GM18498 (cell line): ENCODE measurements at regions not wholly inside any gene's neighbourhood (a gene's known extent, or its start where the extent isn't known, plus 50 kb on each side); places are given as distances from the start of the nearest gene placed in this dataset.

Experiments used
- ATAC-seq: cut with Tn5 transposase; IDR thresholded peaks from one replicate; pipeline ENCODE4 v1.9.1; 2021; ENCODE audit warnings: mild to moderate bottlenecking, moderate library complexity; ENCODE audit not compliant: unreplicated experiment

DNA sequence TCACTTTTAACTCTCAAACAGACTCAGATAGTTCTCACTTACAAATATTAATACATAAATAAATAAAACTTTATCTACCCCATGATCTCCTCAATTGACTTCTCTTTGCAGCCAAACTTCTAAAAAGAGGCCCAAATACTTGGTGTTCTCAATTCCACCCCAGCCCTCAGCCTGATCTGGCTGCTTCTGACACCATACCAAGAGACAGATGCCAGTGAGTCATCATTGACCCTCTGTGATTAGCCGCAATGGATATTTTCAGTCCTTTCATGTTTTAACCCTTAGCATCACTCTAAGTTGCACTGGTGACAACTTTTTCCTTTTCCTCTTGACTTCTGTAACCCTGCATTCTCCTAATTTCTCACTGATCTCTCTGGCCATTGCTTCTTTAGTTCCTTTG, 184.1 kb upstream of the ARHGAP20 start:
- ATAC-seq: no peak

GRCh38 chr11:110894224-110894623, 182.0 kb upstream of the ARHGAP20 start:
- ATAC-seq: no peak

GRCh38 chr11:110892741-110893285, 180.6 kb upstream of the ARHGAP20 start:
- ATAC-seq: no peak

GRCh38 chr11:110891411-110891810, 179.2 kb upstream of the ARHGAP20 start:
- no peak for ATAC-seq

DNA sequence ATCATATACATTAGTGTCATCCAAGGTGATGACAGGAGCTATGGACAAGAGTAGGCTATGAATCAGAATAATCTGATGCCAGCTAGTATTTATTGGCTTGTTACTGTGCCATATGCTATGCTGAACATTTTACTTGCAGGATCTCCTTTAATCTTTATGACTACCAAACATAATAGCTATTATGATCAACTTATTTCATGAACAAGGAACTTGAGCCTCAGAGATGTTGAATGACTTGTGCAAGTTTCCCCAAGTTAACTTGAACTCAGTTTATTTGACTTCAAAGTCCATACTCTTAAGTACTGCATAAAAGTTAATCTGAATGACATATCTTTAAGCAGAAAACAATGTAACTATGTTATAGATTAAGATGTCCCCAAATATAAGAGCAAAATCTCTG, 178.8 kb upstream of the ARHGAP20 start:
- ATAC-seq: no peak

GRCh38 chr11:110886288-110886970, 174.2 kb upstream of the ARHGAP20 start:
- no peak for ATAC-seq

GRCh38 chr11:110883256-110883655, 171.0 kb upstream of the ARHGAP20 start:
- ATAC-seq: no peak

GRCh38 chr11:110878513-110878912, 166.3 kb upstream of the ARHGAP20 start:
- no peak for ATAC-seq

GRCh38 chr11:110874437-110875030, 162.3 kb upstream of the ARHGAP20 start:
- ATAC-seq: no peak

- no peak for ATAC-seq
Observed at GRCh38 chr11:110873975-110874374, 161.7 kb upstream of the ARHGAP20 start.

DNA sequence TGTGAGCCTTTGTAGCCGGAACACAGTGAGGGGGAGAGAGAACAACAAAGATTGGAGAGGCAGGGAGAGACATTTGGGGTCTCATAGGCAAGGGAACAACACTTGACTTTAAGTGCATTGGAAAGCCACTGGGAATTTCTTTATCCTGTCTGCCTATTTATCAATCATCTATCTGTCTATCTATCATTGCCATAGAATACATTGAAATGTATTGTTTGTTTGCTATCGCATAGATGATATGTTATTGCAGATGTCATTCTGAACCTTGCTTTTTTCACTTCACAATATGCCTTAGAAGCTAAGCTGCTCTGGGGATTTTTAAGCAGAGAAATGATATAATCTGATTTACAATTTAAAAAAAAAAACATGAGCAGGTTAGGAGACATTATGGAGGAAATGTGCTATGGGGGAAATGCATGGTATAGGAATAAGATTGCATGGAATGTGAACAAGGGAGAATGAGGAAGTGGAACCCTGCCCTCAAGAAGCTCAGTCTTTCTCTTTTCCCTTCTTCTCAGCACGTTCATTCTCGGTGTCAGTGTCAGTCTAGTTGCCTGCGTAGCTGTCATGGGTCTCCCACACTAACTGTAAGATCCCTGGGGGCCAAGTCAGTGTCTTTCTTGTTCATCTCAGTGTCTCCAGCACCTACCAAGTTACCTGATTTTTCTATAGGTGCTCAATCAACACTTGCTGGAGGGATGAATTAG, 158.7 kb upstream of the ARHGAP20 start:
- no peak for ATAC-seq

DNA sequence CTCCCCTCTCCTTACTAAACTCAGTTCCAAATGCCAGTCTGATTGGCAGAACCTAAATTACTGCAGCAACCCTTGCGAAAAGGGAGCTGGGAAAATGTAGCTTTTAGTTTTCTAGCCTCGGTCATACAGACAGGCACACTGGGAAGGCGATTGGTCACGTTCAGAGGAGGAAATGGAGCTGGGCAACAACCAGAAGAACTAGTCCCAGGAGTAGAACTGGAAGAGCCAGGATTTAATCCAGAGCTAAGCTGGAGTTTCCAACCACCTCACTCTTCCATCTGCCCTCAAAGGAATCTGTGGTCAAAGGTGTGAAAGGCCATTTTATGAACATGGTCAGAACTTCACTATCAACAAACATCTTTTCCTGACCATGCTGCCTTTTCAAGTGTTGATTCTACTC, 155.7 kb upstream of the ARHGAP20 start:
- no peak for ATAC-seq

DNA sequence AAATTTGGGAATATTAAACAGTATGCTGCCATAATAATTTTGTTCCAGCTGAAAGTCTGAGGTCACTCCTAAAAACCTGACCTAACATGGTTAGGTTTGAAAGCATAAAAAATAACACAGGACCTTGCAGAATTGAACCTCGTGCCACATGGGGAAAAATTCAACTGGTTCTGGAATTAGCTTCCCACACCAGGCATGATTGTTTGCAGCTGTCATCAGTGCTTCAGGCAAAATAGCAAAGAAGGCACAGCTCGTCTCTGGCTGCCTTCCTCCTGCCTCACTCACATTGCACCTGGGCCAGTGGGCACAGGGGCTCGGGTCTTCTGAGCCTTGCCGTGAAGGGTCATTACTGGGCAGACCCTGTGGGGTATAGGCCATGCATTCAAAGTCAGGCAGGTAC, 153.8 kb upstream of the ARHGAP20 start:
- ATAC-seq: no peak

DNA sequence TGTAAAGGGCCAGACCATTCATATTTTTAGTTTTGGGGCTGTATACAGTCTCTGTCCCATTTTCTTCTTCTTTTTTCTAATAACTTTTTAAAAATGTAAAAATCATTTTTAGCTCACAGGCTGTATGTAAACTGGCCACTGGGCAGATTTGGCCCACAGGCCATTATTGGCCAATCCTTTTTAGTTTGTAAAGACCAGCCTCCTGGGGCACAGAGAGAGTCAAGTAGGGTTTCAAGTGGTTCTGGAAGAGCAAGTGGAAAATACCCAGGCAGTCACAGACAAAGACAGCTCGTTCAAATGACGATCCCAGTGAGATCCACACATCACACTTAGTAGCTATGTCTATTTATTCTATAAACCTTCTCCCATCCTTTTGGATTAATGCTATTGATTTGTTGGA, 150.2 kb upstream of the ARHGAP20 start:
- no peak for ATAC-seq

- no peak for ATAC-seq
Observed at GRCh38 chr11:110860461-110860860, 148.2 kb upstream of the ARHGAP20 start.

DNA sequence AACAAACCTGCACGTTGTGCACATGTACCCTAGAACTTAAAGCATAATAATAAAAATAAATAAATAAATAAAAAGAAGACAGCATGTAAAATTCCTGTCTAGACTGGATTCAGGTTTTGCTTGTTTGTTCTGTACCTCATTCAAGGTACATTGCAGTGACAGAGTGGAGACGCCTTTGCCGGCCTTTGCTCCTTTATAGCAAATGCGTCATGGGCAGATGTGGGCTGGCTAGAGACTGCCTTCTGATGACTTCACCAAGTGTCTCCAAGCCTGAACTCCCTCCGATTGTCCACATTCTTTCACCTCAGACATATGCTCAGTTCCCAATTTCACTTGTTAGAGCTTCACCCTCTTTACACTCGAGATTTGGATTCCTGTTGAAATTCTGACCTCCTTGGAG, 147.8 kb upstream of the ARHGAP20 start:
- no peak for ATAC-seq

DNA sequence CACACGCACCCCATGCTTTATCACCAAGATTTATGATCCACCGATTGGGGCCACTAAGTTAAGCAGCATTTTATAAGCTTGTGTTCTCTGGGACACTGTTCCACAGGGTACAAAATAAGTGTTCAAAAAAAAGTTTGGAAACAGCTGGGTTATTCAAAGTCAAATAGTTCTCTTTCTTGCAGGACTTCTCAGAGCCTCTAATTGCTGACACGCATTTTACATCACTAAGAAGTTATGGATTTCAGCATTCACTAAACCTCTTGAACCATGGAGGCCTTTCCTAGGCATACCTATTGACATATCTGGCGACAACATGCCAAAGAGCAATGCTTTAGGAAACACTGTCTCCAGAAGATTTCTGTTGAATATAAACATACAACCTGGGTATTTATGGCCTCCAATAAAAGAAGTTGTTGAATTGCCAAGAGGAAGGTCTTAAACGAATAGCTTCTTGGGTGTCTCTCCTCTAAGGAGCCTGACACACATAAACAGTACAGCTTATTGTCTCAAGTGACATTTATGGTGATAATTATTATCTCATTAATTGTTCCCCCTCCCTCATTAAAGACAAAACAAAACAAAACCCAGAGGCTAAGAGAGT, 147.1 kb upstream of the ARHGAP20 start:
- ATAC-seq: no peak

DNA sequence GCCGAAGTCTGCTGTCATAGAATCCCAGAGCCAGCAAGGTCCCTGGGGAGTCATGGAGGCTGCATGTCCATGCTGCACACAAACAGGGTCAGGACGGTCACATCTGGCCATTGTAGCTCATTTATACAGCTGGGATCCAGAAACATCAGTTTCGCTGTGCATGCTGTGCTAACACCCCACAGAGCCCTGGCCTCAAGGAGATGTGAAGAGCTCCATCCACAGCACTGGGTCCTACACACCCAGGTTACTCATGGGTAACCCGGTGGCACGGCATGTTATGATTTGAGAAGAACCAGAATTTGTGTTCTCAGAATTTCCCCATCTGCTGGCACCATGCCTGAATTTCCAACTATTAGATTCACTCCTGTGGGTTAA, 146.3 kb upstream of the ARHGAP20 start:
- ATAC-seq: no peak

DNA sequence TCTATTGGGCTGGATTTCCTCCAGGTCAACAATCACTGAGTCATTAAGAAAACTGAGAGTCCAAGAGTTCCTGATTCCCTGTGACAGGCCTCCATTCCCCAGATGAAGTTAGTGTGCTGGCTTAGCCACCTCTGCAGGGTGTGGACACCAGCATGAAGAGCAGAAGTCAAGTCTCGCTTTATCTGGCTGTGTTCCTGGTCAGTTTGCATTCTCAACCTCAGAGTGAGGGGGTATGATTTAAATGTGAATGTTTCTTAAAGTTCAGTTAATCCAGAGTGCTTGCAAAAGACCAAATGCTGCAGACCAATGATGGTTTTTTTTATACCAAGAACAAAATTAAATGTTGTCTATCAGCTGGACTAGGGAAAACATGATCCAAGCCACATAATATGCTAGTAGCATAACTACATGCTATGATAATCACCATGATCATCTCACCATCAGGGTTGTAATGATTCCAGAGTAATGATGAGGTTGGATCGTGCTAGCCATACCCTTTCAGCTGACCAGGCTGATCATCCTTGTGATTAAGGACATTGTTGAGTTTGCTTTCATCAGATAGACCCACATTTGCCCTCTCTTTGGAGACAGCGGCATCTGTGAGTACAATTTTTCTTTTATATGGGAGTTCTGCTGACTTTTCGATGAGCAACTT, 145.8 kb upstream of the ARHGAP20 start:
- peak; percentile 41 for ATAC-seq

GRCh38 chr11:110856996-110857812, 145.0 kb upstream of the ARHGAP20 start:
- ATAC-seq: peak; percentile 67
